ENCODE measurements at regions not wholly inside any gene's neighbourhood (a gene's known extent, or its start where the extent isn't known, plus 50 kb on each side); places are given as distances from the start of the nearest gene placed in this dataset.
"Not testable (repeated sequence)": the region's sequence is repeated elsewhere in the genome, so short reads cannot be mapped to it uniquely, and the experiment has no call there.

DNA sequence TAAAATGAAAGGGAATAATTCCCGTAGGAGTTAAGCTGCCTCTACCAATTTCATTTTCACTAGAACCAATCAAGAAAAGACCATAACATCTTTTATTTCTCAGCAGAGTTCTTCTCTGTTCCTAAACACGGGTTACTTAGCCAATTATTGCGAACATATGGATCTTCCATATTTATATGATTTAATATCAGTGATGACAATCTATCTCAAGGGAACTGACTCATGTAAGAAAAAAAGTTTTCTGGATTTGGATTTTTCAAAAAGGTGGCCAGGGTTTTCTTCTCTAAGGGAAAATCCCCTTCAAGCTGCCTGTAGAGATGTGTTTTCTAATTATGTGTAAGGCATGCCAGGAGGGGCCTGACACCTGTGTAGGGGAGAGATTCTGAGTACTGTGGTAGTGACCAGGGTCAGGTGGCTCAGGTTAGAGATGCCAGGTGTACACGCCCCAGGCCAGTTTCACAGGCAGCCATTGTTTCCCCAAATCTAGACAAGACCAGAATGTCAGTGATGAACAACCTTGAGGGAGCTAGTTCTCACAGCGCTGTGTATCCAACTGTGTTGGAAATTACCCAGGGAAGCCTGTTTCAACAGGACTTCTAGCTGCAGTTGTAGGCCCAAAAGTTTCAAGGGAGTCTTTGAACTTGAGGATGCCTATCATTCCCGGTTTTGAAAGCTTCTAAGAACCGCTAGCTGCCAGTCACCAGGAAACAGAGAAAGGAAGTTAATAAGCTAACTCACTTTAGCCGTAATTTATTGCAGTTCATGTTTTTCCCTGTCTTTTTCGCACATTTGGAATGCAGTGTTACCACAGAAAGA is 572.5 kb upstream of the RGMB start:
- no peak for DNase-seq (ENCODE audit: low read depth in 3 of 3)

DNA sequence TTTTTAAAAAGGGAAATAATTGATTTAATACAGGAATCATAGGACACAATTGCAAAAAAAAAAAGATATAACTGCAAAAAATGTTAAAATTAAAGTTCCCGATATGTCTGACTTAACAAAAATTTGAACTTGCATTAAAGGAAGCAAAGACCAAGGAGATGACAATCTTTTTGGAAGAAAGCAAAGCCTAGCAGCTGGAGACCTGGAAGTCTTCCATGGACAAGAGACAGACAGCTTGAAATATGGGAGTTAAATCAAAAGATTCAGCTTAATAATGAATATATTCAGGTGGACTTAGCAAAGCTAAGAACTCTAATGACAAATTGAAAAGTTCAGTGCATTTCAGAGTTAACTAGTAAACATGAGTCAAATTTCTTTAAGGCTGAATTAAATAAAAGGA is 568.7 kb upstream of the RGMB start:
- DNase-seq (ENCODE audit: low read depth in 3 of 3), result no peak

DNA sequence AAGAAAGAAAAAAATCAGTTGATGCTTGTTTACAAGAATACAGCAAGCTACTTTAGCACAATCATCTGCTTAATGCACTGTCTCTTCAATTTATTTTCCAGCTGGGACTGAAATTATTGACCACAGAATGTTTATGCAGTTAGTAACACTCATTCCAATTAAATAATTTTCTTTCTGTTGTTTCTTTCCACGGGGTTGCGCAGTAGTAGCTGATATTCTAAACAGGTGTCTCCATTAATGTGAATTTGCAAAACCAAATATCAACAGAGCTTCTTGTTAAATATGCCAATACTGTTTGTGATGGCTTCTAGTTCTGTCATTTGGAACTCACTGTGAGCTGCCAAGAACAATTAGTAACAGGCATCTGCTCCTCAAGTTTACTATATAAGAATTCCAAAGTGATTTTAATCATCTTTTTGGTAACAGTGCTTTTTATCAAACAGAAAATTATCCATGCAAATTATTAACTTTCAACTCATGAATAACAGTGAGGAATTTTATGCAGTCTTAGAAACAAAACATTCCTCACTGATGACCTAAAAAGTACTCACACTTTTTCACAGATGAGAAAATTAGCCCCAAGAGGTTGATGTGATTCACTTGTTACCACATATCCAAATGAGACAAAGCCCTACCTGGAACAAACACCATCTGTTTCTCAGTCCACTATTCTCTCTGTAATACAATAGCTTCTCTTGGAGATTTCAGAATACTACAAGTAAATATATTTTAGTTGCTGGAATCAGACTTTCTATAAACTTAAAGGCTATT is 567.6 kb upstream of the RGMB start:
- no peak for DNase-seq (ENCODE audit: low read depth in 3 of 3)

DNA sequence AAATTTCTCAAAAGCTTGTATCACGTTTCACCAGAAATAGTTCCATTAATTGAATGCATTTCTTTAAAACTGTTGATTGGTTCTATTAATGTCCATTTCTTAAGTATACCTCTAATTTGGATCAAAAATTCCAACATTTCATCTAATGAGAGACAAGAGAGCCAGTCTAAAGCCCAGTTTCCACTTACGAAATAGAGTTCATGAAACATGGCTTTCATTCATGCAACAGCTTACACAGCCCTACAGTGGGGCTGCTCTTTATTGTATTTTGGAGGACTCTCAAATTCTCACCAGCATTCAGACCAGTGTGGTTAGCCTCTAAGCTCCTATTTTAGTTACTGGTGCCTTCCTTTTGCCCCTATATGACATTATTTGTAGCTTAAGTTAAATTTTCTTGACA is 566.9 kb upstream of the RGMB start:
- no peak for DNase-seq (ENCODE audit: low read depth in 3 of 3)

DNA sequence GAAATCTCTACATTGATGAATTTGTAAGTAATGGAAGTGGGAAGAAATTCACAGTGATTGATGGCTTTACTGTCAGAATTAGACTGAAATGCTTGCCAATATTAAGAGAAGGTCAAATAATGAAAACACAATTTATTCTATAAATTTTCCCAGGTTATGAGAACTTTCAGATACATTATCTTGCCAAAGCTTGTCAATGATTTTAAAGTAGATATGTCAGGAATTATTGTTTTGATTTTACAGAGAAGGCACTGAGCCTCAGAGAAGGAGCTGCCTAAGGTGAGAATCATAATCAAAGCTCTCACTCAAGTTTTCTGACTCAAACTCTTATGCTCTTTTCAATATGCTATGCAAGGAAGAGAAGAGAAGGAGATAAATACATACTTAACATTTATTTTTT is 564.0 kb upstream of the RGMB start:
- no peak for DNase-seq (ENCODE audit: low read depth in 3 of 3)

DNA sequence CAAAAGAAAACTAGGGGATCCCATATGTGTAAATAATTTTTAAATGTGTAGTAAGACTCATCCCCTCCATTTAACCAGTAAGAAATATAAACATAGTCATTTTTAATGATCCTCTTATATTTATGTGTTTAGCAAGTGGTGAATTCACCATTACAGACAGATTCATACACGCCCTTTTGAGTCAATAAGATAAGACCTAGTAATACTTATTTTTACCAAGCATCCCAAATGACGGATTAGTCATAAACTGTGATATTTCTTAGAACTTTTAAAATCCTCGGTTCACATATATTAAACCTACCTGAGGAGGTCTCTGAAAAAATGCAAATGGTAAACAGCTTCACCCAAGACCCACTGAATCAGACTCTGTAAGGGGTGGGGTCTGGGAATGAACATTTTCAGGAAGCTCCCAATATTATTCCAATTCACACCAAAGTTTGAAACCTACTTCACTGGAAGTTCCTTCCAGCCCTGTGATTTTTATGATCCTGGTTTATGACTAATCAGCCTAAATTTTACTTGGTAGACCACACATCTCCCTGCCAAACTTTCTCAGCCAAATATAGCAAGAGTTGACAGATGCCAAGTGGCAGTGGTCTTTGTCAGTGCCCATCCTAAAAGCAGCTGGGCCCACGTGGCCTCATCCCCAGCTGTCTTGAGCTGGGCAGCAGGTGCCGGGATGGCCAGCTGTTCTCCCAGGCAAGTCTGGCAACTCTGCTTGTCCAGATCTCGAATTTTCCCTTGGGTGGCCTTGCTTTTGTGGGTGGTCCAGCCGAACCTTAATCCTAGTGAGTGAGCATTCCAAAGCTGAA is 559.0 kb upstream of the RGMB start:
- DNase-seq (ENCODE audit: low read depth in 3 of 3), result no peak

DNA sequence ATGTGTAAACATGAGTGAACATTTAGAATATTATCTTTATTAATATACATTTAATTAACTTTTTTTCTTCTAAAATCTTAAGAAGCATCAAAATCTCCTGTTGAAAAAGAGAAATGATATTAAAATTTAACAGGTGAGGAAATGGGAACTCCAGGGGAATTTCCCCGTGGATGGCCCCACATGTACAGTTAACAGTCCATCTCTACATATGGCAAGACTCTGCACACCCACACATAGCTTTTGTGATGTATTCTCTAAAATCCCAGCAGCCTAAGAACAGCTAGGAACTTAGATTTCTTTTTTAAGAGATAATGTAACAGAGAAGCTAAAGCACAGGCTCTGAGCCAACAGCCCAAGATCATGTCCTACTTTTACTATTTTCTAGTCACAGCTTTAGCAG is 556.3 kb upstream of the RGMB start:
- DNase-seq (ENCODE audit: low read depth in 3 of 3), result no peak

DNA sequence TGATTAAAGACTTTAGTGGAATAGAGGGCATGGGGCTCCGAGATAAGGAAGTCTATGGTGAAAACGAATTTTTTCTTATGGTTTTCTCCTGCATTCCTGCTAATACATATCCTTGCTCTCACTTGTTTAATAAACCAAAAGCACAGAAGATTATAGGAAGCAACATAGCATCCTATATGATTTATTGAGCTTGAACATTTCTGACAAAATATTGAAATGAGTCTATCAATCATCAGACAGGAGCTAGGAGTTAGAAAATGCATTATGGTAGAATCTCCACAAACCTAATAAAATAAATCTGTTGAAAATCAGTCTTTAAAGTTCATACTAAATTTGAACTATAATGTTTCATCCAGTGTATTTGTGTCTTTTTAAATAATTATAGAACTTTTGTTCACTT is 554.6 kb upstream of the RGMB start:
- no peak for DNase-seq (ENCODE audit: low read depth in 3 of 3)

DNA sequence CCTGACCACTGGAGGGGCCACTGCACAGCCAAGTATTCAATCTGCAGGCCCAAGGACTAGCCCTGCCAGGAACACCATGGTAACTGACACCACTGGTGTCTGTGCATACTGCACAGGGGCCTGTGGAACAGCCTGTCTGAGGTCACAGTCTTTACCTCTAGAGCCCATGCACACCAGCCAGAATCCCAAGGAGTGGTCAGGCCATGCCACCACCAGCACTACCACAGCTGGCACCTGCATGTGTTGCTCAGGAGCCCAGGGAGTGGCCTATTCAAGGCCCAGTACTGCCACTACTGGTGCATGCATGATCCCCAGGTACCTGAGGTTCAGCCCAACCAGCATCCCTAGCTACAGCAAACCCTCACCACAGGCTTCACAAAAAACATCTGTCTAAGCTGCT is 546.0 kb upstream of the RGMB start:
- DNase-seq (ENCODE audit: low read depth in 3 of 3), result no peak

DNA sequence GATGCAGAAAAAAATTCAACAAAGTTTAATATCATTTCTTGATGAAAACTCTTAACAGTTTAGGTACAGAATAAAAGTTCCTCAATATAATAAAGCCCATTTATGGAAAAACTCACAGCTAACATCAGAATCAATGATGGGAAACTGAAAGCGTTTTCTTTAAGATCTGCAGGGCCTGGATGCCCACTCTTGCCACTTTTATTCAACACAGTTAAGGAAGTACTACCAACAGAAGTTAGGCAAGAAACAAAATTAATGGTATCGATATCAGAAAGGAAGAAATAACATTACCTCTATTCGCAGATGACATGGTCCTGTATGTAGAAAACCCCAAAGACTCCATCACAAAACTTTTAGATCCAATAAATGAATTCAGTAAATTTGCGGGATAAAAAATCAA is 542.4 kb upstream of the RGMB start:
- no peak for DNase-seq (ENCODE audit: low read depth in 3 of 3)

DNA sequence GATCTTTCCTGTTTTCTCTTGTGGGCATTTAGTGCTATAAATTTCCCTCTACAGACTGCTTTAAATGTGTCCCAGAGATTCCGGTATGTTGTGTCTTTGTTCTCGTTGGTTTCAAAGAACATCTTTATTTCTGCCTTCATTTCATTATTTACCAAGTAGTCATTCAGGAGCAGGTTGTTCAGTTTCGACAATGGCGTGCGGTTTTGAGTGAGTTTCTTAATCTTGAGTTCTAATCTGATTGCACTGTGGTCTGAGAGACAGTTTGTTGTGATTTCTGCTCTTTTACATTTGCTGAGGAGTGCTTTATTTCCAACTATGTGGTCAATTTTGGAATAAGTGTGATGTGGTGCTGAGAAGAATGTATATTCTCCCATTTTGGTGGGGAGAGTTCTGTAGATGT is 535.7 kb upstream of the RGMB start:
- DNase-seq (ENCODE audit: low read depth in 3 of 3), result not testable (repeated sequence)

DNA sequence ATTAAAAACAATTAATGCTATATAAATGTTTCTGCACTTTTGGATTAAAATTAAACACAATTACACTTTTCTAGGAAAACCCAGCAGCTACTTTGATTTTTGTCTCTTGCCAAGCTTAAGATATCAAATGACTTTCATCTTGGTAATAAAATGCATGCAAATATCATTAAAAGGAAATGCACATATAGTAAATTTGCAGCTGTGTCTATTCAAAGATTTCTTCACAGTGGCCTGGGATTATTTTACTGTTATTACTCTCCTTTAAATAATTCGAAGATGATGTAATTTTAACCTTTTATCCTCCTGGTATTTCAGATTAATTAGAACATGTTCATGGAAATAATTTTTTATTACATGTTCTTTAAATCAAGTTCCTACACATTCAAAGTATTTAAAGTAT is 529.5 kb upstream of the RGMB start:
- no peak for DNase-seq (ENCODE audit: low read depth in 3 of 3)

DNA sequence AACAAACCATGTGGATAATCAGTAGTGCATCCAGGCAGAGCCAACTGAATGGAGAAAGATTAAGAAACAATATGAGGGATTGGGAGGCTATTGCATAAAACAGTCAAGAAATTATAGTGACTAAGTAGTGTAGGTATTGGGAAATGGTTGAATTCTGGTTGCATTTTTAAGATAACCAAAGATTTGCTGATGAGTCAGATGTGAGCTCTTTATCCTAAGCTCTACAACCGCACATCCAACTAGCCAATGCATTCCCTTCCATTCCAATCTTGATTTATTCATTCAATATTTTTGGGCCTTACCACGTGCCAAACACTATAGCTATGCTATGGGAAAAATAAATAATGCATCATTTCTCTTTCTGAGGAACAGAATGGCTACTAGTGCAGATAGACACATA is 524.5 kb upstream of the RGMB start:
- DNase-seq (ENCODE audit: low read depth in 3 of 3), result no peak

DNA sequence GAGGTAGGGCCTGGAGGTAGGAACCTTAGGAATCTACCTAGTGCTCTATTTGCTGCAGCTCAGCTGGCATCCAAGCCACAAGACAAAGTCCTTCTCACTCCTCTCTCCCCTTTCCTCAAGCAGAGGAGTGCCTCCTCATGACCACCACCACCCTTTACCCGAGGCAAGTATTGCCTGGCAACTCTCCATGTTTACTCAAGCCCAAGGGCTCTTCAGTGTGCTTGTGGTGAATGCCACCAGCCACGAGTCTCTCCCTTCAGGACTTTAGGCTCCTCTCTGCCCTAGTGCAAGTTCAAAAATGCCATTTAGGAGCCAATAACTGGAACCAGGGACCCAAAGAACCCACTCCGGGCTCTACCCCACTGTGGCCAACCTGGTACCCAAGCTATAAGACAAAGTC is 514.5 kb upstream of the RGMB start:
- no peak for DNase-seq (ENCODE audit: low read depth in 3 of 3)

DNA sequence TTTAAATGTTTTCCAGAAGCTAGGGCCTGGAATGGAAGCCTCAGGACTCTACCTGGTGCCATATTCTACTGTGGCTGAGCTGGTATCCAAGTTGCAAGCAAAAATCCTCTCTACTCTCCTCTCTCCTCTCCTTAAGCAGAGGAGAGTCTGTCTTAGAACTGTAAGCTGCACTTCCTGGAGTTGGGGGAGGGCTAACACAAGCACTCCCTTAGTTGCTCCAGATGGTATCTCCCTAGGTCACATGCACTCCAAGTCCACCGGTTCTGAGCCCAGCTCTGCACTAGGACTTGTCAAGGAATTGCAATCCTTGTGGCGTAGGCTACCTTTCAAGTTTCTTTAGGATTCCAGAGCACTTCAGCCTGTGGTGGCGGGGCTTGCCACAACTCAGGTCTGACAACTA is 513.9 kb upstream of the RGMB start:
- DNase-seq (ENCODE audit: low read depth in 3 of 3), result no peak

DNA sequence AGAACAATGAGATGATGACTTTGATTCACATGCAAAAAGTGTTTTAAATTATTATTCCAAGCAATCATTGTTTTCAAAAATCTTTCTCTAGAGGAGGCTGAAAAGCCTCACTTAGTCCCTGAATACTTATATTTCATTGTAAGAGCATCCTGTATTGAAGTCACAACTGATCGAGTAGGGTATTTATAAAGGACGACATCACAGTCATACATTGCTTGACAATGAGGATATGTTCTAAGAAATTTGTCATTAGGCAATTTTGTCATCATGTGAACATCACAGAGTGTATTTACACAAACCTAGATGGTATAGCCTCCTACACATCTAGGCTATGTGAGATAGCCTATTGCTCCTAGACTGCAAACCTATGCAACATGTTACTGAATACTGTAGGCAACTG is 510.4 kb upstream of the RGMB start:
- DNase-seq (ENCODE audit: low read depth in 3 of 3), result no peak

DNA sequence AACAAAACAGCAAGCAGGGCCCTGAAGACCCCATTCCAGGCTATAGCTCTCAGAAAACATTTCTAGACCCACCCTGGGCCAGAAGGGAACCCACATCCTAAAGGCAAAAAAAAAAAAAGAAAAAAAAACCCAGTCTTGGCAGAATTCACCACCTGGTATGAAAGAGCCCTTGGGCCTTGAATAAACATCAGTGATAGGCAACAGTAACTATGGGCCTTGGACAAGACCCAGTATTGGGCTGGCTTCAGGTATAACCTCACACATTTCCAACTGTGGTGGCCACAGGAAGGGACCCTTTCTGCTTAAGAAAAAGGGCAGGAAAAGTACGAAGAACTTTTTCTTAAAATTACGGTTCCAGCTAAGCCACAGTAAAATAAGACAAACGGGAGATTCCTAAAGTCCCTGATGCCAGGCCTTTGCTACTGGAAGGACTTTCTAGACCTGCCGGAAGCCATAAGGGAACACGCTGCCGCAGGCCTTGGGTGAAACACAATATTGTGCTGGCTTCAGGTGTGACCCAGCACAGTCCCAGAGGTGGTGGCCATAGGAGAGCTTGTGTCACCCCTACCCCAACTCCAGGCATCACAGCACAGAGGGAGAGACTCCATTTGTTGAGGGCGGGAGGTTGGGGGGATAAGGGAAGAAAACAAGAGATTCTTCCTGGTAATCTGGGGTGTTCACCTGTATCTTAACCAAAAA is 505.2 kb upstream of the RGMB start:
- no peak for DNase-seq (ENCODE audit: low read depth in 3 of 3)

DNA sequence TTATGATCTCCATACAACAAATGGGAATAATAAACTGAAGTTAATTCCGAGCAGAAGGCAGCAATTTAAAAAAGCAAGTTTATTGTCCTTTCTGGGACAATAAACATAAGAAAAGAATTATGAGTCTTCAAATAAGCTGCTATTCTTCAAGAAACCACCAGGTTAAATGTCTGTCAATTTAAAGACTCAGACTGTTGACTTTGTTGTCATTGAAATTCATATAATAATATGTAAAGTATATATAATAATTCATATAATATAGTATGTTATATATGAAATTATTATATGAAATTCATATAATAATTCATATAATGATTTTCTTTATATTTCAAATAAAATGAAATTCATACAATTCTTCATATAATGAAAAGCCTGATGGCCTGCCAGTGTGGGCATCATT is 497.5 kb upstream of the RGMB start:
- DNase-seq (ENCODE audit: low read depth in 3 of 3), result no peak

DNA sequence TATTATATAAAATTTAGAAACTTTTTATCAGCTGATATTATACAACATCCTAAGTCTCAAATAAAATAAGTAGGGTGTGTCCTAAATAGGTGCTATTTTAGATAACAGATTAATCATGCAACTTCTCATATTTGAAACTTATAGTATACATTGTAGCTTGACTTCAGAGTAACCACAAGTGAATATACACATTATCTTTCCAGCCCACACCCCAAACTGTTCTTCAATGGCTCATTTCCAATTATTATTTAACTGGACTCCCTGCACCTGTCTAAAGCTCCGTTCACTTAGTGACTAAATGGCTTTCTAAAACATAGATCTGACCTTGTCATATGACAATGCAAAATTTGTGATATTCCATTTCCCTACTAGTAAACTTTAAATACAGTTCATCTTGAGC is 490.9 kb upstream of the RGMB start:
- DNase-seq (ENCODE audit: low read depth in 3 of 3), result no peak

DNA sequence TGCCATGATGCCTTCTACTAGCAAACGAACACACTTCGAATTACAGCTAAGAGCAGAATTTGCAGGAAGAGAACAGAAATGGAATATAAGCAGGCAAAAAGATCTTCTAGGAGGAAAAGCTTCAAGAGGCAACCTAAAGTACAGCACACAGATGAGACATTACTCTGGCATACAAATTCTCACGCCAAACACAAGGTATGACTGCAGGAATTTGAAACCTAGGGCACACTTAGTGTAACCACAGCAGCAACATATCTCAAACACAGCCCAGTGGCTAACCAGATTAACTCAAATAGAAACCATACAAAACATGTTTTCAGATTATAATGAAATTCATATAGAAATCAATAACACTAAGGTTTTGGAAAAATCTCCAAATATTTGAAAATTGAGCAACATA is 481.0 kb upstream of the RGMB start:
- no peak for DNase-seq (ENCODE audit: low read depth in 3 of 3)

DNA sequence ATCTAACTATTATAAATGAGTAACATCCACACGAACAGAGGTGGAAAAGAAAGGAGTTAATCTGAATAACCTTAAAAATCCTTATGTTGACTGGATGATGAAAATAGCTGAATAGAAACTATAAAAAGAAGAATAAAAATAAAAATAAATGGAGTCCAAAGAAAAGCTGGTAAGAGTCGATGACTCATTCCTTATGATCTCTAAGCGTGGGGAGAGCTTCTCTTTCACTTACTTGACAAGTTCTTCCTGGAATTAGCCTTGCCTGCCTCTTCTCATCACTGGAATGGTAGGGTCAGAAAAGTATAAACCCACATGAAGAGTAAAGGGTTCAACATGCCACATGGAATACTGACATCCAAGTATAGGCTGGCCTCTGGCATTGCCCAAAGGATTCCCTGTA is 477.0 kb upstream of the RGMB start:
- no peak for DNase-seq (ENCODE audit: low read depth in 3 of 3)

DNA sequence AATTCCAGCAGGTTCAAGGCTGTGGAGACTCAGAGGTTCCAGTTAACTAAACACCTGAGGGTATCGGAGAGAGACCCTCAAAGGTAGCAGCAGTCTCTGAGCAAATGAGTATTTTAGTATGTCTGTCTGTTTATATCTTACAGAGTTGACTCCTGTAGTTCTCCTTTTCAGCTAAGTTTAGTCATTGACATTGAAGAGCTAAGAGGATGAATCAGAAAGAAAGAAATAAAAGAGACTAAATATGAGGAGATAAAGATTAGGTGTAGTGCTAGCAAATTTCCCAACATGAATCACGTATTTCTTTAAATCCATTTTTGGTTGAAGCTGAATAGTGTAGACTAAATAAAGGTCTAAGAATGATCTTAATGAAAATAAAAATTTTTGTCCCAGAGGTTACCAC is 474.0 kb upstream of the RGMB start:
- DNase-seq (ENCODE audit: low read depth in 3 of 3), result no peak

All from stimulated activated CD4-positive, alpha-beta T cell treated with anti-CD3 and anti-CD28 coated beads, TNF-alpha, amount 100 ng/mL, for 48 hours (primary cell).